Suprapubic skin (tissue), 3 donors: ENCODE measurements at regions not wholly inside any gene's neighbourhood (a gene's known extent, or its start where the extent isn't known, plus 50 kb on each side); places are given as distances from the start of the nearest gene placed in this dataset.

Source experiments
- CTCF ChIP-seq, 2 donors: fragments of 200-600 bp in 1 of 2; fragments of 450-650 bp in 1 of 2; sonication (generic) in 1 of 2; IDR thresholded peaks; one replicate each; pipeline ENCODE4 v1.5.1; 2016 to 2019; ENCODE audit warnings: antibody characterized with exemption in 2 of 2, mild to moderate bottlenecking in 1 of 2, moderate library complexity in 1 of 2
- POLR2A ChIP-seq, 2 donors: fragments of 450-650 bp; IDR thresholded peaks; one replicate each; pipeline ENCODE4 v1.6.1; 2017; ENCODE audit warnings: antibody characterized with exemption in 2 of 2, mild to moderate bottlenecking in 2 of 2, moderate library complexity in 2 of 2

DNA sequence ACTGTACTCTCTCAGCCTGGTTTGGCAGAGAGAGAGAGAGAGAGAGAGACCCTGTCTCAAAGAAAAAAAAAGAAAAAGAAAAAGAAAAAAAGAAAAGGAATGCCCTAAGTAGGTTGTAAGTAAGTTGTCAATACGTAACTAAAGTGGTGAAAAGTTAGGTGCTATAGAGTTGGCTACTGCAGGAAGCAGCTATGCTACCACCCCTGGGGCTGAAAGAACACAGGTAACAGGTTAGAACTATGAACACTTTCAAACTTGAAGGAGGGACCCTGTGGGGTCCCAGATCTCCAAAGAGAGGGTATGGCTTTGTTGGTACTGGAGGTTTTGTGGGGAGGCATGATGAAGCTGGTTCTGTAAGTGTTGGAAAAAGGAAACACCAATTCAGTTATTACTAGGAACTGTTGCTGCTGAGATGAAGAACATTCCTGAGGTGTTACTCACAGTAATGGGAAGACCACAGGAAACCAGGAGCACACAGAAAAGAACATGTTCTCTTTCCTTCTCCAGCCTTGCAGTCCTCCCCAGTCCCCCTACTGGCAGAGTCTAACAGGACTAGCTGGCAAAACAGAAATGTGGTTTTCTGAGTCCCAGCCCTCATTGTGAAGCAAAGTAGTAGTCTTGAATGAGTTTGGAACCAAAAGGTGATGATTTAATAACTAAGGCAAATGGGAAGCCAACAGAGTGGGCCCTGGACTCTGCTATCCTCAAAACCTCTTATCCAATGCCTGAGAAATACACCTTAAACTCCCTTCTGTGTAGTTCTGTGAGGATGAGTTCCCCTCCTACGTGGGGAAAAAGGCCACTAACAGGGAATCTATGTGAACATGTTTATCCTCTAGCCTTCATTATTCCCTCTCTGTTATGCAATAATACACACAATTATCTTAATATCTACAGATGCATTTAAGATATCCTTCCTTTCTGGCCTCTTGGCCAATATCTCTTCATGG, 427.0 kb upstream of the DDI1 start:
- no peak for TF ChIP-seq CTCF (IDR thresholded peaks at IDR 0.05)
- no peak for TF ChIP-seq POLR2A (IDR thresholded peaks at IDR 0.05)
